ENCODE measurements at regions not wholly inside any gene's neighbourhood (a gene's known extent, or its start where the extent isn't known, plus 50 kb on each side); places are given as distances from the start of the nearest gene placed in this dataset.
A peak's percentile ranks its signal among the peaks of the same experiment; 100 is the strongest.
"Not testable (repeated sequence)": the region's sequence is repeated elsewhere in the genome, so short reads cannot be mapped to it uniquely, and the experiment has no call there.

GRCh38 chr21:16125274-16125673 is 395.5 kb downstream of the USP25 start:
- no peak for DNase-seq (ENCODE audit: low read depth)
- no peak for TF ChIP-seq CTCF (IDR thresholded peaks at IDR 0.05; ENCODE audit: low read length, missing control alignments)
- H3K4me3 ChIP-seq (replicated peaks; ENCODE audit: low read depth, low read length), result no peak overlapping the region

GRCh38 chr21:16132453-16132852 is 402.7 kb downstream of the USP25 start:
- H3K4me3 ChIP-seq (replicated peaks; ENCODE audit: low read depth, low read length); DNase-seq (ENCODE audit: low read depth): not testable (repeated sequence)

GRCh38 chr21:16133248-16133647 is 403.5 kb downstream of the USP25 start:
- TF ChIP-seq CTCF (IDR thresholded peaks at IDR 0.05; ENCODE audit: low read length, missing control alignments), result no peak
- H3K4me3 ChIP-seq (replicated peaks; ENCODE audit: low read depth, low read length), result no peak overlapping the region
- no peak for DNase-seq (ENCODE audit: low read depth)

GRCh38 chr21:16134134-16134533 is 404.4 kb downstream of the USP25 start:
- no peak for TF ChIP-seq CTCF (IDR thresholded peaks at IDR 0.05; ENCODE audit: low read length, missing control alignments)

GRCh38 chr21:16137106-16137505 is 407.3 kb downstream of the USP25 start:
- peak; percentile 4 for DNase-seq (ENCODE audit: low read depth)
- TF ChIP-seq CTCF (IDR thresholded peaks at IDR 0.05; ENCODE audit: low read length, missing control alignments), result no peak
- no peak overlapping the region for H3K4me3 ChIP-seq (replicated peaks; ENCODE audit: low read depth, low read length)

More at GRCh38 chr21:16134134-16134533, 404.4 kb downstream of the USP25 start:
- no peak for DNase-seq (ENCODE audit: low read depth)
- H3K4me3 ChIP-seq (replicated peaks; ENCODE audit: low read depth, low read length), result no peak overlapping the region

- no peak for TF ChIP-seq CTCF (IDR thresholded peaks at IDR 0.05; ENCODE audit: low read length, missing control alignments)
- no peak for DNase-seq (ENCODE audit: low read depth)
- H3K4me3 ChIP-seq (replicated peaks; ENCODE audit: low read depth, low read length), result no peak overlapping the region
These were observed 415.3 kb downstream of the USP25 start for GRCh38 chr21:16145052-16145451.

- no peak for DNase-seq (ENCODE audit: low read depth)
- no peak overlapping the region for H3K4me3 ChIP-seq (replicated peaks; ENCODE audit: low read depth, low read length)
- no peak for TF ChIP-seq CTCF (IDR thresholded peaks at IDR 0.05; ENCODE audit: low read length, missing control alignments)
These were observed 415.7 kb downstream of the USP25 start for GRCh38 chr21:16145479-16145878.

Measured in fibroblast of pulmonary artery (primary cell).